GM18505 (cell line): ENCODE measurements at regions not wholly inside any gene's neighbourhood (a gene's known extent, or its start where the extent isn't known, plus 50 kb on each side); places are given as distances from the start of the nearest gene placed in this dataset.
"Not testable (repeated sequence)": the region's sequence is repeated elsewhere in the genome, so short reads cannot be mapped to it uniquely, and the experiment has no call there.

Experiments used
- ATAC-seq: cut with Tn5 transposase; IDR thresholded peaks from one replicate; pipeline ENCODE4 v1.9.1; 2021; ENCODE audit not compliant: unreplicated experiment

DNA sequence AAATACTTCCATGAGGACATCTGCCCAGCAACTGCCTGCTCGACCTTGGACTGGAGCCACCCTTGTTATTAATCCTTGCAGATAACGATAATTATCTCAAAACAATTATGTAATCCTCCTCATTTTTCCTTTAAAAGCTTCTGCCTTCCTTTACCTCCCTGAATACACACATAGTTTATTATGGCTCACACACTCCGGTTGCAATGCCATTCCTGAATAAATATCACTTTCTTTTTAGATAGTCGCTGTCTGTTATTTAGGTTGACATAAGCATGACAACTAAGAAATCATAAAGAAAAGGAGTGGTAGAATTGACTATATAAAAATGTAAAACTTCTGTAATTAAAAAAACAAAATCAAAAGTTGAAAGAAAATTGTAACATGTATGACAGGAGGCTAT lies 64.8 kb downstream of the B4GALT7 start:
- not testable (repeated sequence) for ATAC-seq

GRCh38 chr5:177665172-177665571 lies 65.2 kb downstream of the B4GALT7 start:
- ATAC-seq, result not testable (repeated sequence)

DNA sequence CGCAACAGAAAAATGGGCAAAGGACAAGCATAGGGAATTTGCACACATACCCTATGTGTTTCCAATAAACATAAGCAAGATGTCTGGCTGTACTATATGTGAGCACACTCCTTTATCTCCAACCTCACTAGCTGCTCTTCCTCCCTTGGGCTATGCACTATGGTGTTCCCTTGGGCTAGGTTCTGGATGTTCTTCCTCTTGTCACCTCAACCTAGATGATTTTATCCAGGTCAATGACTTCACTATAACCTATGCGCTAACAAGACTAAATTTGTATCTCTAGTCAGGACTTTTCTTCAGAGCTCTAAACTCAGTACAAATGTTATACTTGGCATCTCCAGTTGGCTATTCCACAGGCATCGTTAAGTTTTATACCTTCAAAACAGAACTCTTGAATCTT lies 66.0 kb downstream of the B4GALT7 start:
- ATAC-seq, result not testable (repeated sequence)

DNA sequence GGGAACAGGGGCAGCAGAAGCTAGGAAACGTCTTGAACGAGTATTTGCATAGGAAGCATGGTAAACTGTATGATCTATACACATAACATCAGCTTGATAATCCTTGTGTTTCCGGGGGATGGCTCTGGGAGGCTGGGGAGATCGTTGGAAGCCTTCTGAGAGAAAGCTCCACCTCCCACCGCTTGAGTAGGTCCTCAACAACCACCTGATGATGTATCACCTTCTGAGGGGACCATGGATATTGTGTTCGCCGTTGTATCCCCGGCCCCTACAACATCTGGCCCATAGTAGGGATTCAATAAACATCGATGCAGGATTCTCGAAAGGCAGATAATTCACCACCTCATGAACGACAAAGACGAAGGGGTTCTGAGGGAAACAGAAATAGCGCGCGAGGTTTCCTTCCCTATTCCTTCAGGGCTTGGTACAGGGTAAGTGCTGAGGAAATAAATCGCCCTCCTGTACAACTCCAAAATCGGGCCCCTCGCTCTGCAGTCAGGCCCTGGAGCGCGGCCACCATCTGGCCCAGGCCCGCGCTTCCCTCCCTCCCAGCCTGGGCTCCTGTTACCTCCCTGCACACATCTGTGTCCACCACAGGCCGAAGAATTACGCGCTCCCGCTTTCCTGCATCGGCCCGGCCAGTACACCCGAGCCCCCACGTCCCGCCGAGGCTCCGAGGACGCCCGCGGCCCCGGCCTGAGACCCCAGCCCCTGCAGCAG lies 71.3 kb downstream of the B4GALT7 start:
- peak; percentile 25 for ATAC-seq

DNA sequence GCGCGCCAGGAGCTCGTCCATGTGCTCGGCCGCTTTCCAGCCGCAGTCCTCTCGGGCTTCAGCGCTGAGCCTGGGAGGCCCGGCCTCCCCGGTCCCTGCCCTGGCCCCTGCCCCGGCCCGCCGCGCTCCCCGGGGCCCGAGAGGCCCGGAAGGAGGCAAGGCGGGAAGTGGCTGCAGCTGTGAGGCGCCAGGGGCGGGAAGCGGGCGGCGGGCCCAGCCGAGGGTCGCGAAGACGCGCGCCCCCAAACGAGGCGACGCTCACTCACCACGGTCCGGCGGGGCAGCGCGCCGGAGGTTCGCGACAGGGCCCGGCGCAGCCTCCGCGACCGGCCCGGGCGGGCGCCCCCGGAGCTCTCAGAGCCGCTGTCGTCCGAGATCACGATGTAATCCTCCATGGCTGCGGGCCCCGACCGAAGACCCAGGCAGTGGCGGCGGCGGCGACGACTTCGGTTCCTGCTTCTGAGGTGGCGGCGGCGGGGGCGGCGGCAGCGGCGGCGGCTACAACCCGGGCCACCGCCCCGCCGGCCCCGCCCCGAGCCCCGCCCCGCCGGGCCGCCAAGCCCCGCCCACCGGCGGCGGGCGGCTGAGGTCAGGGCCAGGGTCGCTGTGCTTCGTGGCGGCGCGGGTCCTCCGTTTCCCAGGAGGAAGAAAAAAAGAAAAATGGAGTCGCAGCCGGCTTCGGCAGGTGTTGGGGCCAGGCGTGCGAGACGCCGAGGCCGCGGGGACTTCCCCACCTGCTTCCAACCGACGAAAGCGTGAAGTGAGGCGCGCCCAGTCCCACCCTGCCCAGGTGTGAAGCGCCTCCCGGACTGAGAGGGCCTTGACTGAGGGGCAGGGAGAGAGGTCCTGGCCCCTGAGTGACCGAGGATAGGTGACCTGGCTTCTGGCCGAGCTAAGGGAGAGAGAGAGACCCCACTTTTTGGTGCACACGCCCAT lies 72.1 kb downstream of the B4GALT7 start:
- peak; percentile 71 for ATAC-seq
